ENCODE measurements at regions not wholly inside any gene's neighbourhood (a gene's known extent, or its start where the extent isn't known, plus 50 kb on each side); places are given as distances from the start of the nearest gene placed in this dataset.

DNA sequence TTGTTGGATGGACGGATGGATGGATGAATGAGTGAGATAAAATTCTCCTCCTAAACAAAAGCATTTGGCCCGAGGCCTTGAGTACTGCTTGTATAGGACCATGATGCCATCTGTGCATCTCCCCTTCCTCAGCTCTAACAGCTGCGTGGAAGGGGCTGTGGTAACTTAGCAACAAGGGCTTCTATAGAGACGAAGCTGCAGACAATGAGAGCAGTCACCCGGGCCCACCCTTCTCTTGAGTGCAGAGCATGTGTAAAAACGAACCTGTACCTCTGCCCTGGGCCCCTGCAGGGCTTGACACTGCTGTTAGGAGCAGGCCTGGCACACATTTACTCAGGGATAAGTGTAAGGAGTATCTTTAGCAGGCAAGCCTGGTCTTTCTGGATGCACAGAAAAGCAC, 391.5 kb downstream of the CADM1 start:
- FAIRE-seq (no peak), ATAC-seq (no peak), DNase-seq (ENCODE audit: low read depth, low spot score) (no peak)
- ChIA-PET POLR2A (no interaction called here), CTCF (no interaction called here), RAD21 (ENCODE audit: unreplicated experiment) (no interaction called here), SMC1A (ENCODE audit: uncharacterized antibody, unreplicated experiment) (no interaction called here)
- no peaks in the 10 kb centered on the region for H3K79me2 ChIP-seq (ENCODE audit: control insufficient read depth, insufficient read depth, low read length)
- TF ChIP-seq PAX5 (IDR thresholded peaks at IDR 0.05; ENCODE audit: borderline replicate concordance, low read depth, low read length) (no peak), TARDBP (IDR thresholded peaks at IDR 0.05; ENCODE audit: borderline replicate concordance) (no peak)
- TF ChIP-seq, protein P1, sequence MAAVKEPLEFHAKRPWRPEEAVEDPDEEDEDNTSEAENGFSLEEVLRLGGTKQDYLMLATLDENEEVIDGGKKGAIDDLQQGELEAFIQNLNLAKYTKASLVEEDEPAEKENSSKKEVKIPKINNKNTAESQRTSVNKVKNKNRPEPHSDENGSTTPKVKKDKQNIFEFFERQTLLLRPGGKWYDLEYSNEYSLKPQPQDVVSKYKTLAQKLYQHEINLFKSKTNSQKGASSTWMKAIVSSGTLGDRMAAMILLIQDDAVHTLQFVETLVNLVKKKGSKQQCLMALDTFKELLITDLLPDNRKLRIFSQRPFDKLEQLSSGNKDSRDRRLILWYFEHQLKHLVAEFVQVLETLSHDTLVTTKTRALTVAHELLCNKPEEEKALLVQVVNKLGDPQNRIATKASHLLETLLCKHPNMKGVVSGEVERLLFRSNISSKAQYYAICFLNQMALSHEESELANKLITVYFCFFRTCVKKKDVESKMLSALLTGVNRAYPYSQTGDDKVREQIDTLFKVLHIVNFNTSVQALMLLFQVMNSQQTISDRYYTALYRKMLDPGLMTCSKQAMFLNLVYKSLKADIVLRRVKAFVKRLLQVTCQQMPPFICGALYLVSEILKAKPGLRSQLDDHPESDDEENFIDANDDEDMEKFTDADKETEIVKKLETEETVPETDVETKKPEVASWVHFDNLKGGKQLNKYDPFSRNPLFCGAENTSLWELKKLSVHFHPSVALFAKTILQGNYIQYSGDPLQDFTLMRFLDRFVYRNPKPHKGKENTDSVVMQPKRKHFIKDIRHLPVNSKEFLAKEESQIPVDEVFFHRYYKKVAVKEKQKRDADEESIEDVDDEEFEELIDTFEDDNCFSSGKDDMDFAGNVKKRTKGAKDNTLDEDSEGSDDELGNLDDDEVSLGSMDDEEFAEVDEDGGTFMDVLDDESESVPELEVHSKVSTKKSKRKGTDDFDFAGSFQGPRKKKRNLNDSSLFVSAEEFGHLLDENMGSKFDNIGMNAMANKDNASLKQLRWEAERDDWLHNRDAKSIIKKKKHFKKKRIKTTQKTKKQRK (IDR thresholded peaks at IDR 0.05; ENCODE audit: low read depth, low read length), result no peak
- H3K4me3 ChIP-seq, result no peak overlapping the region
- H2AFZ ChIP-seq (ENCODE audit: control insufficient read depth, low read depth, low read length), result no peak overlapping the region
- BruUV-seq (replicated peaks), result no TSS peak
- H3K4me2 ChIP-seq (ENCODE audit: control insufficient read depth, insufficient read depth), result no peak overlapping the region
- no peaks in the 10 kb centered on the region for H3K4me1 ChIP-seq (ENCODE audit: control insufficient read depth, insufficient read depth, low read length)
- no peaks in the 10 kb centered on the region for H3K36me3 ChIP-seq (ENCODE audit: control insufficient read depth in 2 of 2, insufficient read depth in 2 of 2, low read length in 1 of 2)
- intact Hi-C loops (cut with micrococcal nuclease; ENCODE audit: unreplicated experiment) (no loop called here), in situ Hi-C loops (cut with MboI) (no loop called here)
- H3K27me3 ChIP-seq (replicated peaks in 1 of 2; ENCODE audit: control insufficient read depth in 2 of 2, insufficient read depth in 2 of 2, low read length in 1 of 2), result peaks cover 0 to 6% of the 10 kb centered on the region in 2 experiments; a peak in 2 of 4 replicates
- no peak overlapping the region for H3K9ac ChIP-seq (ENCODE audit: control insufficient read depth, insufficient read depth, low read length)
- no peak overlapping the region for H3K27ac ChIP-seq (ENCODE audit: control insufficient read depth, insufficient read depth)
- WGBS (ENCODE audit: insufficient coverage, insufficient replicate concordance, low lambda C conversion rate, missing lambda C conversion rate), result 3% methylated on average over 6 of the region's 6 CpGs
- no peaks in the 10 kb centered on the region for H3K9me3 ChIP-seq (replicated peaks; ENCODE audit: control insufficient read depth, insufficient read depth, low read length)
- no peaks in the 10 kb centered on the region for H4K20me1 ChIP-seq (ENCODE audit: control insufficient read depth, insufficient read depth)

DNA sequence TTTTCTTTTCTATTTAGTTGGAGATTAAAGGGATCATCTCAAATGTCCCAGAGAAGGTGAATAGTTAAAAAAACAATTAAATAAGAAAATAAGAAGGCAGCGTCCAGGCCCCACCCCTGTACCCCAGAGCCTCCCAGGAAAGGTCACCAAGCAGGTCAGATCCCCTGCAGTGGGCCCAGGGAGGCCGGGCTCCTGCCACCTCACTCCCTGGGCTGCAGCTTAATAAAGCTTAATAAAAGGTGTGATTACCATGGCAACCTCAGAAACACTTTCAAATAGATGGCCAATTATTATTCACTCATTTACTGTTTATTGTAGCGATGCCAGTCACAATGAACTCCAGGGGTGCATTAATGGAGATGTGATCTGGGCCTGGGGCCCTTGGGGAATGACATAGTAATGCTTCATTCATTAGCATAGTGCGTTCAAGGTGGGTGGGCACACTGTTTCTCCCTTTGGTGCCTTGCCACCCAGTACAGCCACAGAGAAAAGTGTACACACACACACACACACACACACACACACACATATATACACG, 386.2 kb downstream of the CADM1 start:
- ChIA-PET CTCF (no interaction called here), RAD21 (ENCODE audit: unreplicated experiment) (no interaction called here), POLR2A (no interaction called here), SMC1A (ENCODE audit: uncharacterized antibody, unreplicated experiment) (no interaction called here)
- FAIRE-seq, result no peak
- Histone ChIP-seq H4K20me1 (ENCODE audit: control insufficient read depth, insufficient read depth) (no peaks in the 10 kb centered on the region), H3K36me3 (ENCODE audit: control insufficient read depth in 2 of 2, insufficient read depth in 2 of 2, low read length in 1 of 2) (no peaks in the 10 kb centered on the region), H3K9ac (ENCODE audit: control insufficient read depth, insufficient read depth, low read length) (no peak overlapping the region), H3K4me3 (no peak overlapping the region), H3K4me1 (ENCODE audit: control insufficient read depth, insufficient read depth, low read length) (no peaks in the 10 kb centered on the region), H2AFZ (ENCODE audit: control insufficient read depth, low read depth, low read length) (no peak overlapping the region), H3K79me2 (ENCODE audit: control insufficient read depth, insufficient read depth, low read length) (no peaks in the 10 kb centered on the region), H3K27me3 (replicated peaks in 1 of 2; ENCODE audit: control insufficient read depth in 2 of 2, insufficient read depth in 2 of 2, low read length in 1 of 2) (0 out of 4 replicates have a peak, but pooled peaks cover 0 to 3% of the 10 kb centered on the region in 2 experiments), H3K9me3 (replicated peaks; ENCODE audit: control insufficient read depth, insufficient read depth, low read length) (no peaks in the 10 kb centered on the region), H3K27ac (ENCODE audit: control insufficient read depth, insufficient read depth) (no peak overlapping the region), H3K4me2 (ENCODE audit: control insufficient read depth, insufficient read depth) (no peak overlapping the region)
- no peak for DNase-seq (ENCODE audit: low read depth, low spot score)
- intact Hi-C loops (cut with micrococcal nuclease; ENCODE audit: unreplicated experiment), result no loop called here
- no TSS peak for BruUV-seq (replicated peaks)
- in situ Hi-C loops (cut with MboI), result no loop called here
- no peak for ATAC-seq
- 7% methylated on average over 5 of the region's 5 CpGs for WGBS (ENCODE audit: insufficient coverage, insufficient replicate concordance, low lambda C conversion rate, missing lambda C conversion rate)
- no peak for TF ChIP-seq NFYA (IDR thresholded peaks at IDR 0.05; ENCODE audit: borderline replicate concordance, low read depth, low read length)
- TF ChIP-seq, protein P2, sequence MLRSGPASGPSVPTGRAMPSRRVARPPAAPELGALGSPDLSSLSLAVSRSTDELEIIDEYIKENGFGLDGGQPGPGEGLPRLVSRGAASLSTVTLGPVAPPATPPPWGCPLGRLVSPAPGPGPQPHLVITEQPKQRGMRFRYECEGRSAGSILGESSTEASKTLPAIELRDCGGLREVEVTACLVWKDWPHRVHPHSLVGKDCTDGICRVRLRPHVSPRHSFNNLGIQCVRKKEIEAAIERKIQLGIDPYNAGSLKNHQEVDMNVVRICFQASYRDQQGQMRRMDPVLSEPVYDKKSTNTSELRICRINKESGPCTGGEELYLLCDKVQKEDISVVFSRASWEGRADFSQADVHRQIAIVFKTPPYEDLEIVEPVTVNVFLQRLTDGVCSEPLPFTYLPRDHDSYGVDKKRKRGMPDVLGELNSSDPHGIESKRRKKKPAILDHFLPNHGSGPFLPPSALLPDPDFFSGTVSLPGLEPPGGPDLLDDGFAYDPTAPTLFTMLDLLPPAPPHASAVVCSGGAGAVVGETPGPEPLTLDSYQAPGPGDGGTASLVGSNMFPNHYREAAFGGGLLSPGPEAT (IDR thresholded peaks at IDR 0.05; ENCODE audit: low read depth), result no peak
- TF ChIP-seq, protein P3, sequence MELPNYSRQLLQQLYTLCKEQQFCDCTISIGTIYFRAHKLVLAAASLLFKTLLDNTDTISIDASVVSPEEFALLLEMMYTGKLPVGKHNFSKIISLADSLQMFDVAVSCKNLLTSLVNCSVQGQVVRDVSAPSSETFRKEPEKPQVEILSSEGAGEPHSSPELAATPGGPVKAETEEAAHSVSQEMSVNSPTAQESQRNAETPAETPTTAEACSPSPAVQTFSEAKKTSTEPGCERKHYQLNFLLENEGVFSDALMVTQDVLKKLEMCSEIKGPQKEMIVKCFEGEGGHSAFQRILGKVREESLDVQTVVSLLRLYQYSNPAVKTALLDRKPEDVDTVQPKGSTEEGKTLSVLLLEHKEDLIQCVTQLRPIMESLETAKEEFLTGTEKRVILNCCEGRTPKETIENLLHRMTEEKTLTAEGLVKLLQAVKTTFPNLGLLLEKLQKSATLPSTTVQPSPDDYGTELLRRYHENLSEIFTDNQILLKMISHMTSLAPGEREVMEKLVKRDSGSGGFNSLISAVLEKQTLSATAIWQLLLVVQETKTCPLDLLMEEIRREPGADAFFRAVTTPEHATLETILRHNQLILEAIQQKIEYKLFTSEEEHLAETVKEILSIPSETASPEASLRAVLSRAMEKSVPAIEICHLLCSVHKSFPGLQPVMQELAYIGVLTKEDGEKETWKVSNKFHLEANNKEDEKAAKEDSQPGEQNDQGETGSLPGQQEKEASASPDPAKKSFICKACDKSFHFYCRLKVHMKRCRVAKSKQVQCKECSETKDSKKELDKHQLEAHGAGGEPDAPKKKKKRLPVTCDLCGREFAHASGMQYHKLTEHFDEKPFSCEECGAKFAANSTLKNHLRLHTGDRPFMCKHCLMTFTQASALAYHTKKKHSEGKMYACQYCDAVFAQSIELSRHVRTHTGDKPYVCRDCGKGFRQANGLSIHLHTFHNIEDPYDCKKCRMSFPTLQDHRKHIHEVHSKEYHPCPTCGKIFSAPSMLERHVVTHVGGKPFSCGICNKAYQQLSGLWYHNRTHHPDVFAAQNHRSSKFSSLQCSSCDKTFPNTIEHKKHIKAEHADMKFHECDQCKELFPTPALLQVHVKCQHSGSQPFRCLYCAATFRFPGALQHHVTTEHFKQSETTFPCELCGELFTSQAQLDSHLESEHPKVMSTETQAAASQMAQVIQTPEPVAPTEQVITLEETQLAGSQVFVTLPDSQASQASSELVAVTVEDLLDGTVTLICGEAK (IDR thresholded peaks at IDR 0.05; ENCODE audit: borderline replicate concordance), result no peak
- no peak for TF ChIP-seq CREB1 (IDR thresholded peaks at IDR 0.05; ENCODE audit: low read depth)
- TF ChIP-seq SP1 (IDR thresholded peaks at IDR 0.05; ENCODE audit: low read depth, low read length), result no peak
- no peak for TF ChIP-seq STAT1 (conservative IDR thresholded peaks at IDR 0.05)

Measured in GM12878 (cell line).